Astrocyte of the cerebellum (primary cell): ENCODE measurements at regions not wholly inside any gene's neighbourhood (a gene's known extent, or its start where the extent isn't known, plus 50 kb on each side); places are given as distances from the start of the nearest gene placed in this dataset.

Experiments
- DNase-seq: peaks from one replicate; pipeline ENCODE4 v3.0.0-alpha.2; 2011; ENCODE audit warnings: low read depth
- H3K4me3 ChIP-seq: 2 replicates; pipeline ENCODE4 v1.5.1; 2011; ENCODE audit warnings: mild to moderate bottlenecking, low read depth, low read length, moderate library complexity
- in situ Hi-C: cut with HindIII; loops from 2 replicates; pipeline ENCODE4 v1.10.0; 2017; ENCODE audit warnings: low sequenced_read_pairs
- TF ChIP-seq, protein P1 (sequence below): IDR thresholded peaks from 2 replicates; pipeline ENCODE4 v1.5.1; 2012; ENCODE audit warnings: low read length, low read depth, moderate library complexity, mild to moderate bottlenecking; ENCODE audit errors: missing control alignments

DNA sequence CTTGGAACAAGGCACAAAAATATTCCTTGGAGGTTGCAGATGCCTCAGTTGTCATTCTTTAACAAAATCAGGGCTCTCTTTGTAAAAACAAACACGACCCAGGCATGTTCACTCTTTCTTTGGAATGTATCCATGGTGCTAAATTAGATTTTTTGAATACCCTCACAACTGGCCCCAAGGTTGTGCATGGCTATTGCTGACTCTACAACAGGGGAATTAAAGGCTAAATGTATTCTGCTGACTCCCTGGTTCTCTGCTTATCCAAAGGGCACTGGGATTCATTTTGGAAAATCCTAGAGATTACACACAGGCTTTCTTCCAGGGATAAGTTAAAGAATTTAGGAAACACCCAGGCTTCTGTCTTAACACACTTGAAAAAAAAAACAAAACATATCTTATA lies 332.5 kb downstream of the WDR11 start:
- no peak for DNase-seq
- TF ChIP-seq, protein P1, sequence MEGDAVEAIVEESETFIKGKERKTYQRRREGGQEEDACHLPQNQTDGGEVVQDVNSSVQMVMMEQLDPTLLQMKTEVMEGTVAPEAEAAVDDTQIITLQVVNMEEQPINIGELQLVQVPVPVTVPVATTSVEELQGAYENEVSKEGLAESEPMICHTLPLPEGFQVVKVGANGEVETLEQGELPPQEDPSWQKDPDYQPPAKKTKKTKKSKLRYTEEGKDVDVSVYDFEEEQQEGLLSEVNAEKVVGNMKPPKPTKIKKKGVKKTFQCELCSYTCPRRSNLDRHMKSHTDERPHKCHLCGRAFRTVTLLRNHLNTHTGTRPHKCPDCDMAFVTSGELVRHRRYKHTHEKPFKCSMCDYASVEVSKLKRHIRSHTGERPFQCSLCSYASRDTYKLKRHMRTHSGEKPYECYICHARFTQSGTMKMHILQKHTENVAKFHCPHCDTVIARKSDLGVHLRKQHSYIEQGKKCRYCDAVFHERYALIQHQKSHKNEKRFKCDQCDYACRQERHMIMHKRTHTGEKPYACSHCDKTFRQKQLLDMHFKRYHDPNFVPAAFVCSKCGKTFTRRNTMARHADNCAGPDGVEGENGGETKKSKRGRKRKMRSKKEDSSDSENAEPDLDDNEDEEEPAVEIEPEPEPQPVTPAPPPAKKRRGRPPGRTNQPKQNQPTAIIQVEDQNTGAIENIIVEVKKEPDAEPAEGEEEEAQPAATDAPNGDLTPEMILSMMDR: no peak
- no peak overlapping the region for H3K4me3 ChIP-seq
- in situ Hi-C loops: no loop called here

DNA sequence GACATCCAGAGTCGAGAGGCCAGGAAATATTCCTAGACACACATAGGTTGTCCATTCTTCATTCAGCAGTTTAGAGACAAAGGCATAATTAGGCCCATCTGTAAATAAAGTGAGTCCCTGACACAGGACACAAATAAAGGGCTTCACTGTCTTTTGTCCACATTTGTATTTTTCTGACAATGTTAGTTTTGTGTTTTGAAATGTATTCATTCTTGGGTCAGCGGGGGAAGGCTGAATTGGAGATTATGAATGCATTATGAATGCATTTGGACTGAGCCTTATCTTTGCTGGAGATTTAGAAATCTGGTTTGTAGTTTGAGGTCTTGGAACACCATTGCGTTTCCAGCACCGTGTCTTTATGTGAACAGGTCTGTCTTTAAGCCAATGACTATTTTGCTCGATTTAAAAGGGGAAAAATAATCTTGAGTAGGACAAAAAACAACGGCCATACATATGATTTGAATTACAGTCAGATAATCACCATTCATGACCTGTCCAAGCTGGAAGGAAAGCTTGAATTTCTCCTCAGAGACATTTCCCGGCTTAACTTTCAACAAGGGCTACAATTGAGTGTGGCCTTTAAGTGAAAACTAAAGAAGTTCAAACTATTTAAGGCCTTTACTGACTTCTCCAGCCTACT lies 334.8 kb downstream of the WDR11 start:
- no peak overlapping the region for H3K4me3 ChIP-seq
- DNase-seq: no peak
- in situ Hi-C loops: no loop called here
- TF ChIP-seq, protein P1: no peak

DNA sequence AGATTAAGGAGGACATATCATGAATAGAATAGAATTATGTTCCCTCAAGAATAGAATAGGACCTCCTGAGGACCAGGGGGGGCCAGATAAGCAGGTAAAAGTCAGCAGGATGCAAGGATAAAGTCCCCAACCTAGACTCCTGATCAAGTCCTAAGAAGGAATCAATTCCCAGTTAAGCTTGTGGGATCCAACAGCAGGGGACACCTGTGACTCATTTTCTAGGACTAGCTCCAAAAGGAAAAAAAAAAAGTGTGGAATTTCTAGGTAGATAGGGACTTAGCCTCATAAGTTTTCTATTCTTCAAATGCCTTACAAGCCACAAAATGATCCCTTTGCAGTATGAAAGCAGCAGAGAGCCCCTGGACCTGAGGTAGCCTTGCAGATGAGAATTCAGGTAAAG lies 336.2 kb downstream of the WDR11 start:
- in situ Hi-C loops: no loop called here
- DNase-seq: peak; percentile 27
- no peak overlapping the region for H3K4me3 ChIP-seq
- TF ChIP-seq, protein P1: no peak

DNA sequence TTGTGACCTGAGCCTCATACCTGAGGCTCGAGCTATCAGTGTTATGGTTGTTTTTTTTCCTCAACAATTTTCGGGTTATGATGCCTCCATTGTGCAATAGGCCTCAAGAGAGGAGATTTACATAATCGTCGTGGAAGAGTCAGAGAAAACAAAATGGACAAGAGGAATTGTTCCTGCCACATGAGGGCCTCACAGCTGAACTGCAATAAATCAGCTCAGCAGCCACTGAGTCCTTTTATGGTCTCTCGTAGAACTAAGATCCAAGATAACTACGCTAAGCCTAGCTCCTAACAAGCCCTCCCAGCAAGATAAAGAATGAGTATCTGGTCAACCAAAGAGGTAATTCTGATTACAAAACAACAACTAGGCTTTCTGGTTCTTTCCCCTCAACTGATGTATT lies 336.8 kb downstream of the WDR11 start:
- in situ Hi-C loops: no loop called here
- no peak for DNase-seq
- H3K4me3 ChIP-seq: no peak overlapping the region
- TF ChIP-seq, protein P1: no peak

DNA sequence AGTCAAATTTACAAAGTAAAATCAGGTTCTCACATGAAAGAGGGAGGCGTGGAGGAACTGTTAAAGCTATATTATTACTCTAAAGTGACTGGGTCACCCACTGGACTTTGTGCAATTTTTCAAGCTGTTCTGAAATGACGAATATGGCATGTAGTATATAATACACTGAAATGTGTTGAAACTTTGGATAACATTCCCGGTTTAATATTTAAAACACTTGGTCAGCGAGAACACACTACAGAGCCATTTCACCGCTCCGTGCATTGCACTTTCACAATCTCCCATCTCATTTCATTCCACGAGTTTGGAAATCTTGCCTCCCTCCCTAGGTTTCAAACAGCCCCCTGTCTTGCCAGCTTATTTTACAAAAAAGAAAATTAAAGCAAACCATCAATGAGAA lies 337.9 kb downstream of the WDR11 start:
- no peak for DNase-seq
- H3K4me3 ChIP-seq: no peak overlapping the region
- TF ChIP-seq, protein P1: no peak
- in situ Hi-C loops: no loop called here

DNA sequence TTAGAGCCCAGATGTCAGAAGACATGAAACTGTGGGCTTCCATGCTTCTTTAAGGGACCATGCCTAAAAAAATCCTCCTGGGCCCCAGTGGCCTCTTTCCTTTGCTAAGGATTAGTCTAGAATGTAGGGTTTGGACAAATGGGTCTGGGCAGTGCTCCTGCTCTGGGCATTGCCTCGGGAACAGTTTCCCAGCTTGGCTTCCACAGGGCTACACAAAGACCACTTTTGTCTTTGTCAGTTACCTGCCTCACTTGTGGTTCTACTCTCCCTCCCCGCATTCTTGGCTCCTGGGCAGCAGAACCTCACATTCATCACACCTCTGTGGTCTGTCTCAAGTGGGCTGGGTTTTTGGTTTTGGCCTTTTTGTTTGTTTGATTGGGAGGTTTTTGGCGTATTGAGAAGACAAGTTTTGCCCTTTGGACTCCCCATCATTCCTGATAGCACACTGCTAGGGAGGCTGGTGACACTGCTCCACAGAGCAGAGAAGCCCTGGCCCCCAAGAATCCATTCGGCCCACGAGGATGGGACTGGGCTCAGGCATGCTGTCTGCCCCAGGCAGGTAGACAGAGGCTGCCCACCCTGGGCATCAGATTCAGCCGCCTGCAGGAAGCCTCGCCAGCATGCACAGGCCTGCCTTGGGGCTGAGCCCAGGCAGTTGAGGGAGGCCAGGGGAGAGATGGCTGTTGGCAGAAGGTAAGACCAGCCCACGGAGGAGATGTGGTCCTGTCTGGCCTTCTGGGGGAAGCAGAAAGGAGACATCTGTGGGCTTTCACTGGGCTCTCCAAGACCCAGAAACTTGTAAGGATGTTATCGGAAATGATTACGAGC lies 343.7 kb downstream of the WDR11 start:
- no peak for DNase-seq
- H3K4me3 ChIP-seq: no peak overlapping the region
- in situ Hi-C loops: no loop called here
- TF ChIP-seq, protein P1: no peak
